Gastroesophageal sphincter (tissue), 4 donors: ENCODE measurements at regions not wholly inside any gene's neighbourhood (a gene's known extent, or its start where the extent isn't known, plus 50 kb on each side); places are given as distances from the start of the nearest gene placed in this dataset.

Experiments
- ATAC-seq: fragments of 150-250 bp; one replicate; pipeline ENCODE4 v1.9.1; 2016; ENCODE audit warnings: mild to moderate bottlenecking, moderate library complexity
- H3K27ac ChIP-seq, 4 donors: fragments of 200-600 bp; sonication (generic) in 3 of 4; 1 replicate in 3 of 4; 2 replicates in 1 of 4; pipeline ENCODE4 v1.5.1; 2016 to 2019
- H3K27me3 ChIP-seq: fragments of 200-600 bp; sonication (generic); one replicate; pipeline ENCODE4 v1.5.1; 2019
- H3K36me3 ChIP-seq, 2 donors: fragments of 200-600 bp; sonication (generic); one replicate each; pipeline ENCODE4 v1.5.1; 2019; ENCODE audit warnings: control low read depth in 1 of 2
- H3K4me1 ChIP-seq, 3 donors: fragments of 200-600 bp; sonication (generic); 1 replicate in 2 of 3; 2 replicates in 1 of 3; pipeline ENCODE4 v1.5.1; 2016 to 2019; ENCODE audit warnings: control low read depth in 2 of 3
- H3K4me3 ChIP-seq, 2 donors: fragments of 200-600 bp; sonication (generic); one replicate each; pipeline ENCODE4 v1.5.1; 2019; ENCODE audit warnings: mild to moderate bottlenecking in 1 of 2, moderate library complexity in 1 of 2
- H3K9me3 ChIP-seq, 3 donors: fragments of 200-600 bp; sonication (generic); one replicate each; pipeline ENCODE4 v1.5.1; 2017 to 2019; ENCODE audit warnings: control low read depth in 2 of 3
- CTCF ChIP-seq, 4 experiments: fragments of 200-600 bp in 2 of 4; fragments of 450-650 bp in 2 of 4; sonication (generic) in 1 of 4; IDR thresholded peaks; one replicate each; pipeline ENCODE4 v1.5.1; 2017 to 2019; ENCODE audit warnings: antibody characterized with exemption in 4 of 4, mild to moderate bottlenecking in 2 of 4, moderate library complexity in 2 of 4
- EP300 ChIP-seq: sonication (generic); formaldehyde crosslinking; IDR thresholded peaks from one replicate; pipeline ENCODE4 v1.6.1; 2017; ENCODE audit warnings: antibody characterized with exemption, mild to moderate bottlenecking
- POLR2A ChIP-seq, 2 donors: fragments of 450-650 bp; IDR thresholded peaks; one replicate each; pipeline ENCODE4 v1.6.1; 2017; ENCODE audit warnings: antibody characterized with exemption in 2 of 2, mild to moderate bottlenecking in 2 of 2, moderate library complexity in 1 of 2
- POLR2AphosphoS5 ChIP-seq: sonication (generic); formaldehyde crosslinking; IDR thresholded peaks from one replicate; pipeline ENCODE4 v1.6.1; 2017; ENCODE audit warnings: antibody characterized with exemption
- WGBS, 2 donors: methylation state at CpG; one replicate each; pipeline ENCODE4 v1.1.5; 2018; ENCODE audit warnings: low coverage in 1 of 2; 5-methylcytosine and 5-hydroxymethylcytosine counted together

- TF ChIP-seq POLR2A (IDR thresholded peaks at IDR 0.05) (no peak), CTCF (IDR thresholded peaks at IDR 0.05) (no peak), POLR2AphosphoS5 (no peak)
- Histone ChIP-seq H3K27me3 (no peaks in the 10 kb centered on the region), H3K9me3 (no peaks in the 10 kb centered on the region), H3K36me3 (no peaks in the 10 kb centered on the region), H3K4me3 (no peak overlapping the region), H3K27ac (no peak overlapping the region), H3K4me1 (no peaks in the 10 kb centered on the region)
- no peak for ATAC-seq
- 83 to 89% methylated on average over 4 of the region's 4 CpGs for WGBS, 2 donors
These were observed 654.1 kb upstream of the MARCKS start for GRCh38 chr6:113202852-113203714.

- 96% methylated on average over 4 of the region's 4 CpGs for WGBS, 2 donors
- Histone ChIP-seq H3K36me3 (no peaks in the 10 kb centered on the region), H3K27me3 (no peaks in the 10 kb centered on the region), H3K27ac (no peak overlapping the region), H3K4me1 (no peaks in the 10 kb centered on the region), H3K9me3 (no peaks in the 10 kb centered on the region), H3K4me3 (no peak overlapping the region)
- no peak for TF ChIP-seq CTCF (IDR thresholded peaks at IDR 0.05)
- TF ChIP-seq POLR2AphosphoS5: no peak
- TF ChIP-seq EP300: no peak
- no peak for TF ChIP-seq POLR2A (IDR thresholded peaks at IDR 0.05)
- ATAC-seq: no peak
These were observed 653.4 kb upstream of the MARCKS start for GRCh38 chr6:113203715-113204110.

GRCh38 chr6:113205553-113205952, 651.6 kb upstream of the MARCKS start:
- H3K36me3 ChIP-seq: no peaks in the 10 kb centered on the region
- WGBS, 2 donors: 56% methylated on average over 1 of the region's 1 CpG; no CpG with 5 or more reads in 1 of the 2 donors
- H3K27me3 ChIP-seq: no peaks in the 10 kb centered on the region
- TF ChIP-seq POLR2AphosphoS5: no peak
- no peak for TF ChIP-seq EP300
- TF ChIP-seq POLR2A (IDR thresholded peaks at IDR 0.05): no peak
- TF ChIP-seq CTCF (IDR thresholded peaks at IDR 0.05): no peak
- no peaks in the 10 kb centered on the region for H3K9me3 ChIP-seq
- no peaks in the 10 kb centered on the region for H3K4me1 ChIP-seq
- no peak for ATAC-seq
- H3K27ac ChIP-seq: no peak overlapping the region
- no peak overlapping the region for H3K4me3 ChIP-seq

GRCh38 chr6:113208726-113209125, 648.4 kb upstream of the MARCKS start:
- no peak for ATAC-seq
- no peaks in the 10 kb centered on the region for H3K27me3 ChIP-seq
- WGBS, 2 donors: 81 to 93% methylated on average over 2 of the region's 2 CpGs
- H3K9me3 ChIP-seq: no peaks in the 10 kb centered on the region
- H3K36me3 ChIP-seq: no peaks in the 10 kb centered on the region
- H3K4me3 ChIP-seq: no peak overlapping the region
- TF ChIP-seq POLR2AphosphoS5 (no peak), EP300 (no peak)
- no peak overlapping the region for H3K27ac ChIP-seq
- no peaks in the 10 kb centered on the region for H3K4me1 ChIP-seq

GRCh38 chr6:113209315-113209714, 647.8 kb upstream of the MARCKS start:
- H3K27ac ChIP-seq: no peak overlapping the region
- ATAC-seq: no peak

More at GRCh38 chr6:113209315-113209714, 647.8 kb upstream of the MARCKS start:
- no peaks in the 10 kb centered on the region for H3K4me1 ChIP-seq
- H3K27me3 ChIP-seq: no peaks in the 10 kb centered on the region
- TF ChIP-seq EP300 (no peak), POLR2A (IDR thresholded peaks at IDR 0.05) (no peak), POLR2AphosphoS5 (no peak), CTCF (IDR thresholded peaks at IDR 0.05) (no peak)
- H3K9me3 ChIP-seq: no peaks in the 10 kb centered on the region
- H3K36me3 ChIP-seq: no peaks in the 10 kb centered on the region
- WGBS, 2 donors: 67% methylated on average over 3 to 5 of the region's 5 CpGs
- H3K4me3 ChIP-seq: no peak overlapping the region
